HepG2 (cell line): ENCODE measurements at regions not wholly inside any gene's neighbourhood (a gene's known extent, or its start where the extent isn't known, plus 50 kb on each side); places are given as distances from the start of the nearest gene placed in this dataset.

Experiments
- AGO1 ChIP-seq: fragments of 200-400 bp; formaldehyde crosslinking; IDR thresholded peaks from 2 replicates; pipeline ENCODE4 v1.6.1; 2017; ENCODE audit warnings: mild to moderate bottlenecking, low read depth, low read length, moderate library complexity; ENCODE audit not compliant: poor library complexity, severe bottlenecking
- ARHGAP35 ChIP-seq: sonication (generic); formaldehyde crosslinking; IDR thresholded peaks from 2 replicates; pipeline ENCODE4 v1.9.0; 2022; ENCODE audit warnings: mild to moderate bottlenecking, inconsistent platforms, moderate library complexity, missing genetic modification reagents, borderline replicate concordance
- ATF2 ChIP-seq: sonication (generic); formaldehyde crosslinking; IDR thresholded peaks from 2 replicates; pipeline ENCODE4 v1.4.0; 2020; ENCODE audit warnings: missing genetic modification reagents
- CREB3 ChIP-seq: sonication (generic); formaldehyde crosslinking; IDR thresholded peaks from 2 replicates; pipeline ENCODE4 v1.5.0; 2020; ENCODE audit warnings: missing genetic modification reagents
- ELF3 ChIP-seq: IDR thresholded peaks from 2 replicates; pipeline ENCODE4 v1.6.1; 2016; ENCODE audit warnings: missing genetic modification reagents, missing compliant biosample characterization
- MIER2 ChIP-seq: IDR thresholded peaks from 2 replicates; pipeline ENCODE4 v1.6.1; 2016; ENCODE audit warnings: missing biosample characterization, missing genetic modification reagents
- RBM22 ChIP-seq: fragments of 200-400 bp; formaldehyde crosslinking; optimal IDR thresholded peaks from 2 replicates; pipeline ENCODE3; 2017; ENCODE audit warnings: mild to moderate bottlenecking, low read length, moderate library complexity
- SNAI1 ChIP-seq: sonication (generic); formaldehyde crosslinking; IDR thresholded peaks from 2 replicates; pipeline ENCODE4 v1.5.0; 2020; ENCODE audit warnings: mild to moderate bottlenecking, missing genetic modification reagents, borderline replicate concordance
- SNAPC4 ChIP-seq: sonication (generic); formaldehyde crosslinking; IDR thresholded peaks from 2 replicates; pipeline ENCODE4 v1.4.0; 2020; ENCODE audit warnings: mild to moderate bottlenecking, missing genetic modification reagents
- THAP7 ChIP-seq: sonication (generic); formaldehyde crosslinking; IDR thresholded peaks from 2 replicates; pipeline ENCODE4 v1.8.1; 2023; ENCODE audit warnings: mild to moderate bottlenecking, missing genetic modification reagents
- ZNF331 ChIP-seq: sonication (generic); formaldehyde crosslinking; IDR thresholded peaks from 2 replicates; pipeline ENCODE4 v1.4.0; 2020; ENCODE audit warnings: missing genetic modification reagents
- ZNF383 ChIP-seq: sonication (generic); formaldehyde crosslinking; IDR thresholded peaks from 2 replicates; pipeline ENCODE4 v1.4.0; 2020; ENCODE audit warnings: missing genetic modification reagents, mild to moderate bottlenecking, borderline replicate concordance
- ZNF710 ChIP-seq: sonication (generic); formaldehyde crosslinking; IDR thresholded peaks from 2 replicates; pipeline ENCODE4 v1.5.0; 2020; ENCODE audit warnings: mild to moderate bottlenecking, missing genetic modification reagents, borderline replicate concordance
- ZNF766 ChIP-seq: sonication (generic); formaldehyde crosslinking; IDR thresholded peaks from 2 replicates; pipeline ENCODE4 v1.5.0; 2020; ENCODE audit warnings: missing genetic modification reagents, borderline replicate concordance
- ZXDC ChIP-seq: sonication (generic); formaldehyde crosslinking; IDR thresholded peaks from 2 replicates; pipeline ENCODE4 v1.5.0; 2020; ENCODE audit warnings: mild to moderate bottlenecking, missing genetic modification reagents

GRCh38 chr2:126982935-126983334 lies 84.2 kb downstream of the TEX51 start (continued):
- no peak for TF ChIP-seq ARHGAP35
- TF ChIP-seq RBM22, result no peak
- no peak for TF ChIP-seq THAP7 (CRISPR knock-in tag)
- TF ChIP-seq MIER2 (CRISPR knock-in tag), result 0 out of 2 replicates have a peak, but pooled peaks have one; percentile 58
- no peak for TF ChIP-seq ZNF766 (CRISPR knock-in tag)
- TF ChIP-seq SNAPC4 (CRISPR knock-in tag), result no peak
- TF ChIP-seq SNAI1 (CRISPR knock-in tag), result no peak
- TF ChIP-seq ZNF331 (CRISPR knock-in tag), result peak; percentile 43; the same call in 1 of the 2 replicates
- TF ChIP-seq ELF3, result peak; percentile 55; the same call in 1 of the 2 replicates
- no peak for TF ChIP-seq AGO1
- no peak for TF ChIP-seq ZXDC
- TF ChIP-seq ZNF383 (CRISPR knock-in tag), result no peak
- TF ChIP-seq CREB3 (CRISPR knock-in tag), result no peak
- TF ChIP-seq ATF2 (CRISPR knock-in tag), result no peak
- TF ChIP-seq ZNF710 (CRISPR knock-in tag), result no peak
